ENCODE measurements at regions not wholly inside any gene's neighbourhood (a gene's known extent, or its start where the extent isn't known, plus 50 kb on each side); places are given as distances from the start of the nearest gene placed in this dataset.

- DNase-seq (ENCODE audit: low read depth in 2 of 2): no peak
Measured at GRCh38 chr11:26158251-26158650, 173.7 kb upstream of the ANO3 start.

- no peak for DNase-seq (ENCODE audit: low read depth in 2 of 2)
Measured at GRCh38 chr11:26162291-26162690, 169.6 kb upstream of the ANO3 start.

- DNase-seq (ENCODE audit: low read depth in 2 of 2): no peak
Measured at GRCh38 chr11:26186389-26186788, 145.5 kb upstream of the ANO3 start.

- DNase-seq (ENCODE audit: low read depth in 2 of 2): no peak
Measured at GRCh38 chr11:26187639-26188038, 144.3 kb upstream of the ANO3 start.

- DNase-seq (ENCODE audit: low read depth in 2 of 2): no peak
Measured at GRCh38 chr11:26188554-26188953, 143.4 kb upstream of the ANO3 start.

- no peak for DNase-seq (ENCODE audit: low read depth in 2 of 2)
Measured at GRCh38 chr11:26191193-26191592, 140.7 kb upstream of the ANO3 start.

GRCh38 chr11:26193694-26194365 lies 138.1 kb upstream of the ANO3 start:
- no peak for DNase-seq (ENCODE audit: low read depth in 2 of 2)

- no peak for DNase-seq (ENCODE audit: low read depth in 2 of 2)
Measured at GRCh38 chr11:26194881-26195280, 137.0 kb upstream of the ANO3 start.

GRCh38 chr11:26198532-26199096 lies 133.3 kb upstream of the ANO3 start:
- DNase-seq (ENCODE audit: low read depth in 2 of 2): no peak

- DNase-seq (ENCODE audit: low read depth in 2 of 2): no peak
Measured at GRCh38 chr11:26199331-26200095, 132.4 kb upstream of the ANO3 start.

- DNase-seq (ENCODE audit: low read depth in 2 of 2): no peak
Measured at GRCh38 chr11:26201411-26201810, 130.5 kb upstream of the ANO3 start.

- DNase-seq (ENCODE audit: low read depth in 2 of 2): no peak
Measured at GRCh38 chr11:26202754-26203153, 129.2 kb upstream of the ANO3 start.

- DNase-seq (ENCODE audit: low read depth in 2 of 2): no peak
Measured at GRCh38 chr11:26204101-26204500, 127.8 kb upstream of the ANO3 start.

GRCh38 chr11:26204839-26205238 lies 127.1 kb upstream of the ANO3 start:
- no peak for DNase-seq (ENCODE audit: low read depth in 2 of 2)

GRCh38 chr11:26219183-26220117 lies 112.5 kb upstream of the ANO3 start:
- DNase-seq (ENCODE audit: low read depth in 2 of 2): no peak

- DNase-seq (ENCODE audit: low read depth in 2 of 2): no peak
Measured at GRCh38 chr11:26225646-26226045, 106.3 kb upstream of the ANO3 start.

- DNase-seq (ENCODE audit: low read depth in 2 of 2): no peak
Measured at GRCh38 chr11:26227301-26227746, 104.6 kb upstream of the ANO3 start.

- DNase-seq (ENCODE audit: low read depth in 2 of 2): no peak
Measured at GRCh38 chr11:26227883-26228502, 103.9 kb upstream of the ANO3 start.

- no peak for DNase-seq (ENCODE audit: low read depth in 2 of 2)
Measured at GRCh38 chr11:26228778-26229177, 103.2 kb upstream of the ANO3 start.

- no peak for DNase-seq (ENCODE audit: low read depth in 2 of 2)
Measured at GRCh38 chr11:26229257-26229656, 102.7 kb upstream of the ANO3 start.

- DNase-seq (ENCODE audit: low read depth in 2 of 2): no peak
Measured at GRCh38 chr11:26229981-26230380, 101.9 kb upstream of the ANO3 start.
